G401.6 (cell line): ENCODE measurements at regions not wholly inside any gene's neighbourhood (a gene's known extent, or its start where the extent isn't known, plus 50 kb on each side); places are given as distances from the start of the nearest gene placed in this dataset.

Experiments used
- FAIRE-seq: peaks from 2 replicates; lab custom pipeline; 2012; peaks lifted over from hg19 to GRCh38; lab: Jason Lieb, UNC

DNA sequence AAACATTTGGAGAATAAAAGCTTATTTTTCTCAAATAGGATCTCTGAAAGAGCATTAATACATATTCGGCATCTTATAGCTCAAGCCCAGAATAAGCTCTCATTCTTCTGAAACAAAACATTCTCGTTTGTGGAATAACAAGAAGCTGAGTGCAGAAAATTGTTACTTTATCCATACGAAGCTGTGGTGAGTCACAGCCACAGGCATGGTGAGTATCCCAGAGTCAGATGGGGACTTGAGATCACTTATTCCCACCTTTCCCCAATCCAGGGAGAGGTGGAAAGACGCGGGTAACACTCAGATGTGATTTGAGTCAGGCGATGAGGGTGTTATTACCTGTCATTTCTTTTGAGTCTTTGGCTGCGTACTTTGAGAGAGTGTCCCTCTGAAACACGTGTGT lies 214.6 kb upstream of the TMEM132C start:
- FAIRE-seq, result no peak

DNA sequence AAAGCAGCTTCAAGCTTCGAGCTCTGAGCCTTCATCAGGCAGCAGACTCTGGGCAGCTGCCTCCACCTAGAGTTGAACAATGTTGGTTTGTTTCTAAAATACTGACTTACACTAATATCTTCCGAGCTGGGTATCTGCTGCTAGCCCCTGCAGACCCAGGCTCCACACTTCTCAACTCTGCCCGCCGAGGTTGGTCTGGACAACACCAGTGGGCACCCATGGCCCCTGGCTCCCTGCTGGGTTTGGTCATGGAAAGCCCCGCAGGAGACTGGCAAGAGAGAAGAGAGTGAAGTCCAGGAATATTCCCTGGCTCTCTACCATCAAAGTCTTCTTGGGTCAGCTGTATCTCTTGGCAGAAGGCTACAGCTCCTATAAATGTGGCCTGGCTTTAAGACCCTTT lies 214.2 kb upstream of the TMEM132C start:
- no peak for FAIRE-seq

DNA sequence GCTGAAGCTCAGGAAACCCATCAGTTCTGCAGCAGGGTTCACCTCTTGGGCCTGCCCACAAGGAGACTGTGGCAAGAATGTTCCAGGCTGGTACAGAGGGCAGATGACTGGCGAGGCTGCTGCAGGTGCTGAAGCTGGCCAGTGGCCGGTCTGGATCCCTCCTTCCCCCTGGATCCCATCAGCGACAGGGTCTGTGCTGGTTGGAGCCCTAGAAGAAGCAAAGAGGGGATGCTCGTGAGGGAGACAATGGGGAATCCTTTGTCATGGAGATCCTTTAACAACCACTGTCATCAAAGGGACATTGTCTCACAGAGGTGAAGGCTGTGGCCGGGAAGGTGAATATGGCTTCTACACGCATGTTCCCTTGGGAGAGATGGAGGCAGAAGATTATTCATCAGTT lies 211.4 kb upstream of the TMEM132C start:
- FAIRE-seq, result no peak

DNA sequence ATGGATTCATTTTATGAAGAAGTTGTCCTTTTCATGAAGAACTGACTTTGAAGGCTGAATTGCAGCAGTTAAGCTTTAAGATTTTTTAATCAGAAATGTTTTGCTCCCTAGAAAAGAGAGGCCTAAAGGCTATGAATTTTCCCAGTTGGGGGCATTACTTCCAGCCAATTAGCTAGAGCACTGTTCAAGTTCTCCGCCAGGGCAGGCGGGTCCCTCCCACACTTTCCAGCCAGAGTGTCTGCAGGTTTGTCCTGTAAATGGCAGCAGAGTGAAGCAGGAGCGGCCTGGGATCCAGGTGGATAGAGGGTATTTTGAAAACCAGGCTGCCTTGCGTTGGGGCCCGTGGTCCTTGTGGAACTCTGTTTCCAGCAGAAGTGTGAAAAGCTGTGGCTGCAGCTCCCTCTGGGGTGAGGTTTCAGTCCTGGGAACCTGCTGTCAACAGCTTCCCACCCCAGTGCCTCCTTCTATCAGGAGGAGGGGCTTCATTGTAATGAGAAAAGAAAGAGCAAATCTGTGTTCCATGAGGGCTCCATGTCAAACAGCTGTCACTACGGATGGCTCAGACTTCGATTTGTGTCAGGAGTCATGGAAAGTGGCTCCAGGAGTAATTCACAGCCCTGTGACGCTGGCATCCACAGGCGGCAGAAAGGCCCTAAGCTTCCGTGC lies 210.7 kb upstream of the TMEM132C start:
- no peak for FAIRE-seq

DNA sequence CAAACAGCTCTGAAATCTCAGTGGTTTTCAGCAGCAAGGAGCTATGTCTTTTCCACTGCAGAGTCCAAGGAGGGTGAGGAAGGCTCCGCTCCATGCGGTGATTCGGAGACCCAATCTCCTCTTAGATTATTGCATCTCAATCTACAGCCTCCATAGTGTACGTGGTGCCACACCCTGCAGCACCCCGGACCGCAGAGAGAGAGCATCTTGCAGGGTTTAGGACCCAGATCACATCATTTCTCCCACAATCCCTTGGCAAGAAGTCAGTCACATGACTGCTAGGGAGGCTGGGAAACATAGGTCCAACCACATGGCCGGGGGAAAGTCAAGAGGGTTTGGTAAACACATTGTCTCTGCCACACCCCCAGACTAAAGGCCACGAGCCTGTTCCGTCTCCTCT lies 209.4 kb upstream of the TMEM132C start:
- FAIRE-seq, result no peak

DNA sequence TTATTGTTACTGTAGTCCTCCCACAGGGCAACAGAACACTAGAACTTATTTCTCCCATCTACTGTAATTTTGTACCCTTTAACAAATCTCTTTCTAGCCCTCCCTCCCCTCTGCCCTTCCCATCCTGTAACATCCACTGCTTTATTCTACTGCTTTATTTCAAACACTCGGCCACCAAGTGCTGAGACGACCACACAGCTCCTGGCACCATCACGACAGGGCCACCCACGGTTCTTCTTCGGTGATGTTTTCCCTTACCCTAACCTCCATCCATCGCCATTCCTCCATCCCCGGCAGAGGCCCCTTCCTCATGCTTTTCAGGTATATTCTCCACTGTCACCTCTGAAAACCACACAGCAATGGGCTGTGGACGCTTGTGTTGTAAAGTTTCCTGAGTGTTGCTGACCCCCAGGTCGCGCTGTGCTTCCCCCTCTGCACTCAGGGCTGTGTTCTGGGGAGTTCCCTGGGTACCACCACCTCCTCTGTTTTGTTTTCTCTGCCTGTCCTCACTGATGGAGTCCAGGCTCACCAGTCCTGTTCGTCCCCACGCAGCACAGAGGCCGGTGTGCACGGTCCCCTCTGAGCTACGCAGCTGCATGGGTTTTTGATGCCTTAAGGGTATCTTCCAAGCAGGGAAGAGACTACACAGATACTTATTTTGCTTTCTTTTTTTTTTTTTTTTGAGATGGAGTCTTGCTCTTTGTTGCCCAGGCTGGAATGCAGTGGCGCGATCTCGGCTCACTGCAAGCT lies 207.2 kb upstream of the TMEM132C start:
- FAIRE-seq, result no peak

DNA sequence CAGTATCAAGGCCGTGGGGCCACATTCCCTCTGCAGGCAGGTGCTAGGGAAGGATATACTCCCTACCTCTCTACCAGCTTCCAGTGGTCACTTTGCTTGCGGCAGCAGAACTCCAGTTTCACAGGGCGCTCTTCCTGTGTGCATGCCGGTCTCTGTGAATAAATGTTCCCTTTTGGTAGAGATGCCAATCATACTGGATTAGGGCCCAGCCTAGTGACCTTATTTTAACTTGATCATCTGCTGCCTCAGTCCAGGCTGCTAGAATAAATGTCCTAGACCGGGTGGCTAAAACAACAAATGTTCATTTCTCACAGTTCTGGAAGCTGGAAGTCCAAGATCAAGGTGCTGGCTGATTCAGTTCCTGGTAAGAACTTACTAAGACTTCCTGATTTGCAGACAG lies 198.8 kb upstream of the TMEM132C start:
- FAIRE-seq, result no peak

DNA sequence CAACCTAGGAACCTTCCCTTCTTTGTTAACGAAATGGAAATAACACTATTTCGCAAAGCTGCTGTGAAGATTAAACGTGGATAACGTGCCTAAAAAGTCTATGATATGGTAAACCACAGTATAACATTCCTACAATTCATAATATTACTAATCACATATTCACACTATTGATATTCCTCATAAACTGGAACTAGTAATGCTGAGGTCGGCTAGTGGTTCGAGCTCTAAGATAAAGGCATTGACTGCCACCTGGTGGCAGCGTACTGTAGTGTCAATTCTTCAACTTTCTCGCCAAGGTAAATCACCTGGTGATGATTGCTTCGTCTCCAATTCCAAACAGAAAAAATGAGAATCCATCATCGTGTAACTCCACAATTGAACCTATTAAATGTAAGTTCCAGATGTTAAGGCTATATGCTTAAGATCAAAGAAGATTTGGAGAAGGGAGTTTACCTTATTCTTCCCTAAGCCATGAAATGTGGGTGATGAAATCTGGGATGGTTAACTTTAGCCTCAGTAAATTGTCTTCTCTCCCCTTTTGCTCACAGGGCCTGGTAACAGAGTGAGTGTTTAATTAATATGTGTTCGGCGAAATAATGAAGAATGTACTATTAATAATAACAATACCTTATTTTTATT lies 197.5 kb upstream of the TMEM132C start:
- FAIRE-seq, result no peak

DNA sequence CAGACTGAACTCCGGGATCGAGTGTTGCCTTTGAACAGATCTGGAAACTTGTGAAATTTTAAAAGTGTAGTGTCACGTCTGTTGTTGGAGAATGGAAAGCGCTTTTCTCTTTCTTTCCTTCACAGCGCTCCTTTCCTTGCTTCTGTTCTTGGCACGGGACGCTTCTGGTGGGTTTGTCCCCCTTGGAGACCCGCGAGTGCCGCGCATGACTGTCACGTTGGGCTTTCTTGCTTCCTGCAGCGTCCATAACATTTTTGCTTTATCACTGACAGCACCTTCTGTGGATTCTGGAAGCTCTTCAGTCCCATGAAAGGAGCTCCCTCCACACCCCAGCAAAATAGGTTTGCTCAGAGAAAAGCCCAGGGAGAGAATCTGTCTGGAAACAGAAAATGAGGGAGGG lies 193.0 kb upstream of the TMEM132C start:
- no peak for FAIRE-seq

DNA sequence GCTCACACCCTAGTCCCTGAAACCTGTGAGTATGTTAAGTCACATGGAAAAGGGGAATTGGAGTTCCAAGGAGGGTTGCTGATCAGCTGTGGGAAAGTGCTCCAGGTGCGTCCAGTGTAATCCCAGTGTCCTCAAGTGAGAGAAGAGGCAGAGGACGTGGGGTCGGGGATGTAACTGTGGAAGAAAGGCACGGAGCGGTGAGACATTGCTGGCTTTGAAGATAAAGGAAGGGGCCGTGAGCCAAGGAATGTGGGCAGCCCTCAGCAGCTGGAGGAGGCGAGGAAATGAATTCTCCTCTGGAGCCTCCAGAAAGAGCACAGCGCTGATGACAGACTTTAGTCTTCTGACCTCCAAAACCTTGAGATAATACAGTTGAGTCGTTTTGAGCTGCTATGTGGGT lies 191.6 kb upstream of the TMEM132C start:
- FAIRE-seq, result no peak

DNA sequence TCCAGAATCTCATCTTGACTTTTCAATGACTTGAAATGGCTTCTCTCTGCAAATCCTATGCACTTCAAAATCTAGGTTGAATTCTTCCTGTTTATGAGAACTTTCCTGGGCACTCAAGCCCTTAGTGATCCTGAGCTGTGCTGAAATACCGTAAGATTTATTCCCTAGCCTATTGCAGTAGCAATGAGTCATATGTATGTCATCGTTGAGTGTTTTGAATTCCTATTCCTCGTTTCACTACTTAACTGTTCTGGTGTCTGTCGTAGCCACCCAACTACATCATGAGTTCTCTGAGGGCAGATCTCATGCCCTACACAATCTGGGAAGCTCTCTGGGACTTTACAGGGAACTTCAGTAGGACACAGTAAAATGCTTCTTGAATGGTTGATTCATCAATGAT lies 190.8 kb upstream of the TMEM132C start:
- FAIRE-seq, result no peak

DNA sequence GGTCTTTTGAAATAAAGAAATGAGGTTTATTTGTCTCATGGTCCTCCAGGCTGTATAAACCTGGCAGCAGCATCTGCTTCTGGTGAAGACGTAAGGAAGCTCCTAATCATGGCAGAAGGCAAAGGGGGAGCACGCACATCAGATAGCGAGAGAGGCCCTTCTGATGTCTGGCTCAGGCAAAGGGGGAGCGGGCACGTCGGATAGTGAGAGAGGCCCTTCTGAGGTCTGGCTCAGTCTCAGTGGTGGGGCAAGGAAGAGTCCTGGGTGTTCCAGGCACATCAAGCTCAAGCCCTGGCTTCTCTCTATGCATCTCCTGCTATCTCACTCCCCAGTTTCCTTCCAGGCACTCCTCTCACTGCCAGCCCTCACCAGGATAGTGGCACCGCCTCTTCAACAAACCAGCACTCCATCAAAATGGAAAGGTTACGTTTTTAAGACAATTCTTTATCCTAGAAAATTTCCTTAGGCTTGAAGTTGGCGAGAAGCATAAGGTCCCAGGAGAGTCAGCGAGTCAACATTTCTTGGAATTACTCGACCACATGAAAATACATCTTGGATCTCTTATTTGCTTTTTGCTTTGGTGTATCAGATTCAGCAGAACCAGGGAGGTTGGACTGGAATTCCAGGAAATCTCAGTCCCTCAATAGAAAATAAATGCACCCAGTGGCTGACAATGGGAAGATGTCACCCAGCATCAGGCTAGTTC lies 189.6 kb upstream of the TMEM132C start:
- FAIRE-seq, result no peak

DNA sequence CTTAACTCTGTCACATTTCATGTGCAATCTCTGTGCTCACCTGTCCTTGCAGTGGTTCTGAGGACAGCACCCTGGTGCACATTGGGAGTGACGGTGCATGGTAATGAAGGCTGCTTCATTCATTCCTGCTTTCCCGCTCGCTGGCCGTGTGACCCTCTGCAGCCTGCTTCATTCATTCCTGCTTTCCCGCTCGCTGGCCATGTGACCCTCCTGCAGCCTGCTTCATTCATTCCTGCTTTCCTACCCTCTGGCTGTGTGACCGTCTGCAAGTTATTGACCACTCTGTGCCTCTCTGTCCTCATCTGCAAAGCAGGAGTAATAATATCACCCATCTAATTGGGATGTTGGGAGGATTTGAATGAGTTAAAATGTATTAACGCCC lies 189.1 kb upstream of the TMEM132C start:
- no peak for FAIRE-seq

DNA sequence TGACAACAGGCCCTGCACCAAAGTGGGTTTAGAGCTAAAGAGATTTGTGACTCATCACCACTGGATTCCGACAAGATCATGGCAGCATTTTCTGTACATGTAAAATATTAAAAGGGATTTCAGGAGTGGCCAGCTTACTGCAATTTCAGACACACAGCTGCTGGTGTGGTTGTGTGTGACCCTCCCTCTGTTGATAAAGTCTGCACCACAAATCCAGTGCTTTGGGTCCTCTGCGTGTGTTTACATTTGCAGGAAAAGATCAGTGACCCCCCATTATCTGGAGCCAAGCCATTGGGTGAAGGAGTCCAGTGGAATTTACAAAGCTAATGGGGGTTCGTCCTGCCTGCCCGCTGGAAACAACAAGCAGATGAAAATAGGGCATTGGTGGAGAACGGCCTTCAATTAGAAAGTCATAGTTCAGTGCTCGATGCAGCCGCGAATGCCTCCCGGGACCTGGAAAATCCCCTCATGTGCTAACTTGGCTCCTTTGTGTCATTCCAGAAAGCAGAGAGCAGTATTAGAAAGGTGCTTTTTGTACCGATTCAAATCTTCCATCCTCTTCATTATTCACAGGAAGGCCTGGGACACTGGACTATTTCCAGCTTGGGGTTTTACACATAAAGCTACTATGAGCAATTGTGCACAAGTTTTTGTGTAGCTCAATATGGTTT lies 188.5 kb upstream of the TMEM132C start:
- FAIRE-seq, result no peak

DNA sequence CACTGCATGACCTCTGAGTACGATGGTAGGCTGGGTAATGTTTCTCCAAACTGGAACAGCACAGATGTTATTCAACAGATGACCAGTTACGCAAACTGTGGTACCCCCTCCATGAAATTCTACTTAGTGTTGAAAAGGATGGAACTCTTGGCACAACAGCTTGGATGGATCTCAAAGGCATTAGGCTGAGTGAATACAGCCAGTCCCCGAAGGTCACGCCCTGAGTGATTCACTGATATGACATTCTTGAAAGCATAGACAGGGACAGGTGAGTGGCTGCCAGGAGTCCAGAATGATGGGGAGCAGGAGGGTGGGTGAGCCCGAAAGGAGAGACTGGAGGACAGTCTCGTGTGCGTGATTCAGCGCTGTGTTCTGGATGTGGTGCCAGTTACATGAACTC lies 187.5 kb upstream of the TMEM132C start:
- FAIRE-seq, result no peak

DNA sequence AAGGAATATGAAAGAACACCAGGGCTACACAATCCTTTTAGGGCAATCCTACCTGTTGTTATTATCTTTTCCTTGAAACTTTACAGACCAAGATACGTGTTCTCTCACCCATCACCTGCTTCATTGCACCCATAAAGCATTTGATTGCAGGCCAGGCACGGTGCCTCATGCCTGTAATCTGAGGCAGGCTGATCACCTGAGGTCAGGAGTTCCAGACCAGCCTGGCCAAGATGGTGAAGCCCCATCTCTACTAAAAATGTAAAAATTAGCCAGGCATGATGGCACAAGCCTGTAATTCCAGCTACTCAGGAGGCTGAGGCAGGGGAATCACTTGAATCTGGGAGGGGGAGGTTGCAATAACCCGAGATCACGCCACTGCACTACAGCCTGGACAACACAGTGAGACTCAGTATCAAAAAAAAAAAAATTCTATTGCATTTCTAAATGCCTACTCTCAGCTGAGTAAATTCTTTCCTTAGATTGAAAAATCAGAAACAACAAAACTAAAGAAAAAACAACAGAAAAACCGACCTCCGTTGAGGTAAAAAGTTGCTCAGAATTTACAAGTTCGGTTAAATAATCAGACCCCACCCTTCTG lies 183.7 kb upstream of the TMEM132C start:
- no peak for FAIRE-seq

DNA sequence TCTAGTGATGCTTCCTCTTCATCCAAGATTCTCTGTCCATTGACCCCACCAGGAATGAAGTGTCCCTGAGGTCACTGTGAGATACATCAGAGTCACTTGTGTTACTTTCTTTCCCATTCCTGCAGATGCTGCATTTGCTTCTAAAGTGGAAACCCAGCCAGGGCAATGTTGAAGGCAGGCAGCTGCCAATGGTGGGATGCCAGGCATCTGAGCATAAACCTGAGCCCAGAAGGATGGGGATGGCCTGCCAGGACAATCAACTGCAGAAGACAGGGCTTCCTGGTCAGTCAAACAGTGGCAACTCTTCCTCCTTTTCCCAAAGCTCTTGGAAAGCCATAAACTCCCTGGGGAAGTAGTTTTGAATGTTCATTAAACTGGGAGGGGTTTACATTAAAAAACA lies 178.0 kb upstream of the TMEM132C start:
- FAIRE-seq, result no peak

DNA sequence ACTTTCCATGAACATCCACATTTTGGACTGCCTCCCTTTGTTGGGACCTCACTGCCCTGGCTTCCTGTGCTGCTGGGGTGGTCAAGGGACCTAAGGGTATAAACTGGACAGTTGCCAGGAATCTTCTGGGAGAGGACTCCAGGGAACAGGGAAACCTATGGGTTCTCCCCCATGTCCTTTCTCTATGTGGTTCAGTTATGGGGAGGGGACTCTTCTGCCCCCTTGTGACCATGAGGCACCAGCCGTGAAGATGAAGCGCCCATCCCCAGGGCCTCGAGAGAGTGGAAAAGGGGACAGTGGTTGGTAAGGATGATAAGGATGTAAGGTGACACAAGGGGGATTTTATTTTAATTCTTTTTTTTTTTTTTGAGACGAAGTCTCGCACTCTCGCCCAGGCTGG lies 177.0 kb upstream of the TMEM132C start:
- no peak for FAIRE-seq

DNA sequence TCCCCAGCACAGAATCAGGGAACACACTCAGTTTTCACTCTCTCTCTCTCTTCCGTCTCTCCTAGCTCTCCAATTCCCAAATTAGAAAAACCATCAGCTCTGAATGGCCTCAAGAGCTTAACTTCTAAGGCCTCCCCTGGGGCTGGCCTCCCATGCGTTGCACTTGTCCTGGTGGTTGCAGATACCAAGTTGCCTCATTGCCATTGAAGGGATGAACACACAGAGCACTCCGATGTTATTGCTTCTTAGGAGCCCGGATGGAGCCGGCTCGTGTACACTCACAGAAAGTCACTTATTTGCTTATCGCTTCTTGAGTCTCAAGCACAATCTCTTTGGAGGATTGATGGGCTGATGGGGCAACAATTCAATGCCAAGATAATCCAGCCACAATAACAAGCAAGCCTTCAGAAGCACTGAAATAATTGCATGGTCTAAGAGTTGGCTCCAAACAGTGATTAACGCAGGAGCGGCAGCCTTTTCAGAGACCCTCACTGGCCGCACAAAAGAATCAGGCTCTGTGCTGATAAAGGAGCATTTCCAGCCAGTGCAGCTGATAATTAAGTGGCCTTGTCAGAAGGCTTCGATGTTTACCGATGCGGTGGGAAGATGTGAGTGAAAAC lies 175.8 kb upstream of the TMEM132C start:
- no peak for FAIRE-seq

DNA sequence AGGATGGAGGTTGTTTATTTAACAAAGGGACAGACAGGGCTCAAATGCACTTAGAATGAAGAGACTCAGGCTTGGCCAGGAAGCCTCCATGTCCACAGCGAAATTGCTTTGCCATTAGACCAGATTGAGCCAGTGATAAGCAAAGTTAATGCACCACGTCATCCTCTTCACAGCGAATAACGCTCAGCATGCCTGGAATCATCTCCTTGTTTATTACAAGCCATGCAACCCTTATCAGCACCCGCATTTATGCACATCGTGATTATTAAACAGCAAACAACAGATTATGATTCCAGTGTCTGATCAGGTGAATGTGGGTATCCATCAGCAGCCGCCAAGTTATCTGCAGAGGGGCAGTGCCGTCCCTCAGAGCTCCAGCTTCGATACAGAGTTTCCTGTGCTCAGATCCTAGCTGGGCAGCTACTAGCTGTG lies 175.0 kb upstream of the TMEM132C start:
- no peak for FAIRE-seq

DNA sequence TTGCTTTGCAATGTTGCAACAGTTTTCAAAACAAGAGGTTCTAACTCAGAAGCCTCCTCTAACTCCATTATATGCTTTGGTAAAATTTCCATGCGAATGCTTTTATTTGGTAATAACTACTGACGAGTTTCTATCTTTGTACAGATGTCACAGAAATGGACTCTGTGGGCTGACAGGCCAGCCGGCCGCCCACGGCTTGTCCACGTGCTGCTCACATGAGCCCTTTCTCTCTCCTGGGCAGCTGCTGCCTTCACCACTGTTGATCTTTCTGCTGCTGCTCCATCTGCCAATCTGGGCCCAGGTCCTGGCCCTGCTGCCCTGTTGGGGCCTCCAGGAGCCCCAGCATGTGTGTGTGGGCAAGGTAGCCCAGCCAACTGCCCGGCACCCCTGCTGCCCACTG lies 168.2 kb upstream of the TMEM132C start:
- no peak for FAIRE-seq

DNA sequence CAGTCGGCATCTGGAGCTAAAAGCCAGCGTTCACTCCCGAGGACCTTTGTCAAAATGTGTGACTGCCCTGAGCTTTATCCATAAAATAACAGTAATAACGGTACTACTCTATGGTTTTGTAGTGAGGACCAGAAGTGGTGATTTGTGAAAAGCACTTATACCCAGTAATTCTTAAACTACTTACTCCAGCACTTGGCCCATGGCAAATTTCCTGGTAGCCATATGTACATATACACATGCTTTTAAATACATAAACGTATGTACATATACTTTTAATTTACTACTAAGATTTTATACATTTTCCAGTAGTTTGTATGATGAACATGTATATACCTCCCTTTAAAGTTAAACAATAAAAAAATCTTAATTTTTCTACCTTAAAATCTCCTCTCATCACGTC lies 163.8 kb upstream of the TMEM132C start:
- no peak for FAIRE-seq
